NCI-H2029 (cell line): ENCODE measurements at regions not wholly inside any gene's neighbourhood (a gene's known extent, or its start where the extent isn't known, plus 50 kb on each side); places are given as distances from the start of the nearest gene placed in this dataset.

ENCODE experiments used
- DNase-seq: peaks from one replicate; lab custom pipeline; 2025; lab: John Stamatoyannopoulos, UW

DNA sequence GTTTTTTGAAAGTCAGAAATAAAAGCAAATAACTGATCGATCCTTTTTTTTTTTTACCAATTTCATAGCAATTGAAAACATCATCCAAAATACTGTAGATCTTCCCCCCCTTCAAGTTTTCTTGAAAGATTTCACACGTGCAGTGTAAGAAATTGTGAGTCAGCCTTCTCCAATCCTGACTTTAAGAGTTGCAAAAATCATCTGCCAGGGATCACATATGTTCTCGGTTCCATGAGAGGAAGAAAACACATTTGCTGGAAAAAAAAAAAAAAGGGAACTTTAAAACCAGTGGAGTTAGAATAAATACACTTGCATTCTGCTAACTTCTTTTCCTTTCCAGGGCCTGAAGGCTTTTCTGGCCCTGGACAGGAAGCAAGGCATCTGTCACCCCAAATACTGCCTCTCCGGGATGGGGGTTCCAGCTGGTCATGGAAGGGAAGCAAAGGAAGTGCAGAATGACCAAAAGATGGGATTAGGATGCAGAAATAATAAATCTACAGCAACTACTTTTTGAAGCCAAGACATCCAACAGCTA lies 198.4 kb upstream of the KIAA1217 start:
- DNase-seq = no peak

GRCh38 chr10:24012249-24012803 lies 196.6 kb upstream of the KIAA1217 start:
- DNase-seq = no peak

- DNase-seq = no peak
These were observed 181.8 kb upstream of the KIAA1217 start for GRCh38 chr10:24027107-24027506.

- no peak for DNase-seq
These were observed 174.4 kb upstream of the KIAA1217 start for GRCh38 chr10:24034571-24034970.

DNA sequence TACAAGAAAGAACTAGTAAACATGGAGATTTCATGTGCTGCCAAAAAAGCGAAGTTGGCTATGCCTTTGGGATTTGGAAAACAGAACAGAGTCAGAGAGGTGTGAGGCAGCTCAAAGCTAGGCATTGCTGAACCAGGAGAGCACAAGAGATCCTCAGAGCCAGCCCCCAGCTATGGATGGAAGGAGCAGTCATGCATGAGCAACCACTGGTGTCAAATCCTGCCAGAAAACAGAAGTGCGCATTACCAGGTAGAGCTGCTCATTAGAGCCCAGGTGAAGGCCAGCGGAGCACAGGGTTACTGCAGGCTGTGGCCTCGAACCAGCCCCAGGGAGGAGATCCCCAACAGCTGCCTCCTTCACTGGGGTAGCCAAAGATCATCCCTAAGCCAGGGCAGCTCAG lies 173.2 kb upstream of the KIAA1217 start:
- no peak for DNase-seq

DNA sequence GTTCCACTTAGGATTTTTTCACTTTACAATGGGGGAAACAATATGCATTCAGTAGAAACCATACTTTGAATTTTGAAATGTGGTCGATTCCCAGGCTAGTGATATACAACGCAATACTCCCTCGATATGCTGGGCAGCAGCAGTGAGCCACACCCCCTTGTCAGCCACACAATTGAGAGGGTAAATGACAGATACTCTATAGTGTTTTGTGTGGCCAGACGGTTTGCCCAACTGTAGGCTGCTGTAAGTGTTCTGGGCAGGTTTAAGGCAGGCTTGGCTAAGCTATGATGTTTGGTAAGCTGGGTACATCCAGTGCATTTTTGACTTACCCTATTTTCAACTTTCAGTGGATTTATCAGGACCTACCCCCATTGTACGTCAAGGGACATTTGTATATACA lies 169.6 kb upstream of the KIAA1217 start:
- no peak for DNase-seq

DNA sequence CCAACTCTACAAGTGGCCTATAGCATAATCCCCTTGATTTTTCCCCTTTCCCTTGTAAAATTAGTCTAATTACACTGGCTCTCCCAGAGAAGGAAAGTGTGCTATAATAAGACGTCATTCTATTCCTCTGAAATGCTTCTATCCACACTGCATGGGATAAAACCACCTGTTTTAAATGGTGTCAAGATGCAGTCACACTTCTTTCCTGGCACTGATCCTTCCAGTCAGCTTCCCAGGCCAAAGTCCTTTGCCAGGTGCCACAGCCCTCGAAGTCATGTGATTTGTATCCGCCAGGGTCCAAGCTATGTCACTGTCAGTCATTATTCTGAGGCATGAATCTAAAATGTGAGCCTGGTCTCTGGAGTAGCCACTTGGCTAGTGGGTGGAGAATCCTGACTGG lies 169.0 kb upstream of the KIAA1217 start:
- DNase-seq = no peak

DNA sequence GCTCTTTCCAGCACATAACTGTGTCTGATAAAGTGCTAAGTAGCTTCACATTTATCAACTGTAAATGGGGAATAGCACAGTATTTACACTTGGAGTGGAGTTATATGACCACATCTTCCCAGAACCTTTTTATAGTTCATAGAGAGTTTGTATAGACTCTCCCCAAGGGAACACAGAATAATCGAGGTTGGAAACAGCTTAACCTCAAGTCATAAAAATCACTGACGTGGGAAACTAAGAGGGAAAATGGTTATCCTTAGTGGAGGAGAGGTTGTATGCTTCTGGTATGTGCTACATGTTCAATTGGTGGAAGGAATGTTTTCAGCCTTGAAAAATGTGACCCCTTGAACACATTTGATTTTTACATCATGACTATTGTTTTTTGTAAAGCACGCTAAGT lies 167.9 kb upstream of the KIAA1217 start:
- no peak for DNase-seq

DNA sequence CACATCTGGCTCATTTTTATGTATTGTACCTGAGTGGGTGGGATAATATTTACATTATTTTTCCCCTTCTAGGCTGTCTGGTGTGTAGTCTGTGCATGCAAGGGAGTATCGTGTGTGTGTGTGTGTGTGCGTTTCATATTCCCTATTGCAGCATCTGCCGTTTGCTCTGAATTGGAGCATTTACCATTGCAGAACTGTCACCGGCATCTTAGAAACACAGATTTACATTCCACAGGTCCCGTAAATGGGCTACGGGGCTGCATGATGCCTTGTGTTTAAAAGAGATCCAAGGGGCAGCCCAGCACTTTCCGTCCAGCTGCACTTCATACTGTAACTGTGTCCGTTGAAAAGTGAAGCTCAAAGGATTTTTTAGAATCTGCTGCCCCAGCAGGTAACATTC lies 167.1 kb upstream of the KIAA1217 start:
- DNase-seq = no peak

GRCh38 chr10:24042884-24043283 lies 166.1 kb upstream of the KIAA1217 start:
- DNase-seq = no peak

DNA sequence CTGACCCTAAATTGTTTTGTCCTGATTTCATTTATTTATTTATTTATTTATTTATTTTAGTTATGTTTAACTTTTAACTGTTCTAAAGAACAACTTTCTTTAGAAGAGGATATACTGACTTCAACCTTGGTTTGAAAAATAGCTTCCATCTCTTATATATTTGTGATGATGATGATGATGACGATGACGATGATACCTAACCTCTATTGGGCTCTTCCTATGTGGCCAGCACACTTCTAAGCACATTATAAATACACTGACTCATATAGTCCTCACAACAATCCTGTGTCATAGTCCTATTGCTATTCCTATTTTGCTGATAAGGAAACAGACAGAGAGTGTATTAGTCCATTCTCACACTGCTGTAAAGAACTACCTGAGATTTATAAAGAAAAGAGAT lies 162.9 kb upstream of the KIAA1217 start:
- no peak for DNase-seq

GRCh38 chr10:24047176-24047575 lies 161.8 kb upstream of the KIAA1217 start:
- DNase-seq = no peak

GRCh38 chr10:24054421-24054820 lies 154.5 kb upstream of the KIAA1217 start:
- no peak for DNase-seq

- DNase-seq = no peak
These were observed 128.7 kb upstream of the KIAA1217 start for GRCh38 chr10:24080207-24080606.

- DNase-seq = no peak
These were observed 122.4 kb upstream of the KIAA1217 start for GRCh38 chr10:24086296-24087086.

GRCh38 chr10:24091256-24091655 lies 117.7 kb upstream of the KIAA1217 start:
- DNase-seq = no peak

DNA sequence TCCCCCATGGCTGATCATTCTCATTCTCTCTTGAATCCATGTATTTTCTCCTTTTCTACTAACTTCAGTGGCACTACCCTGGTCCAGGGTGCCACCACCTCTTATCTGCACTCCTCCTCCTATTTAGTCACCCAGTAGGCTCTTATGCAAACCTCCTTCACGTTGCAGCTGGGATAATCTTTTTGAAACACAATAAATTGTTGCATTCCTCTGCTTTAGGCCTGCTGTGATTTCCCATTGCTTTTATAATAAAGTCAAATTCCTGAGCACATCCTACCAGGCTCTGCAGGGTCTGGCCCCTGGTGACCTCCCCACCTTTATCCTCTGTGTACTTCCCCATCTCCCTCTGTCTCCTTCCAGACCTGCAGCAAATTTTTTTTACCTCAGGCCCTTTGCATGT lies 112.7 kb upstream of the KIAA1217 start:
- no peak for DNase-seq

GRCh38 chr10:24097751-24098207 lies 111.2 kb upstream of the KIAA1217 start:
- DNase-seq = no peak

- DNase-seq = no peak
These were observed 104.0 kb upstream of the KIAA1217 start for GRCh38 chr10:24104895-24105294.

GRCh38 chr10:24113901-24114300 lies 95.0 kb upstream of the KIAA1217 start:
- no peak for DNase-seq

DNA sequence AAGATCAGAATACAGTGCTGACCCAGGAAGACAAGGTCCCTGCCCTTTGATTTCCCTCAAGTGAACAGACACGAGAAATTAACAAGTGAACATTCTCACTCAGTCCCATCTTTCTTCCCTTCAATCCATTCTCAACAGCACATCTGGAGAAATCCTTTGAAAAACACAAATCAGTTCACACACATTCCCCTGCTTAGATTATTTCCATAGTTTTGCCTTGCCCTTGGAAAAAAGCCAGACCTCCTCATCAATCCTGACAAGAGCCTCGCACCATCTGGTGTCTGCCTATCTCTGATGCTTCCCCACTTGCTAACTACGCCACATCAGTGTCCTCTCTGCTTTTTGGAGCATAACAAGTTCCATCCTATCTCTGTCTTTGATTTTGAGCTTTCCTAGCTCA lies 94.4 kb upstream of the KIAA1217 start:
- DNase-seq = no peak

GRCh38 chr10:24115403-24115802 lies 93.5 kb upstream of the KIAA1217 start:
- DNase-seq = no peak

GRCh38 chr10:24118246-24118645 lies 90.7 kb upstream of the KIAA1217 start:
- DNase-seq = no peak

DNA sequence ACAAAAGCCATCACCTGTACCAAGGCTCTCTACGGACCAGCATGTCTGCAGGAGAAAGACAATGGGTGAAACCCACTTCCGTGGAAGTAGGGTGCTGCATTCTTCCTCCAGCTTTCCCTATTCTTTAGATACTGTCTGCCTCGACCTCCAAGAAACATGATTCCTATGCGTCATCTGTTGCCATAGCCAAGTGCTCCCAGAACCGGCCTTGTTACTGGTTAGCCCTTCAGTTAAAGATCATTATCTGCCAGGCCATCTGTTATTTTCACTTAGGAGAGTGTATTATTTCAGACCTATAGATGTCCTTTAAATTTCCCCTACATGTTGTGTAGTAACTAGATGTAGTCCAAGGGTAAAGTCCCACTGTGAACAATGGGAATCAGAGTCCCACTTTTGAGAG lies 89.0 kb upstream of the KIAA1217 start:
- no peak for DNase-seq
